ENCODE measurements at regions not wholly inside any gene's neighbourhood (a gene's known extent, or its start where the extent isn't known, plus 50 kb on each side); places are given as distances from the start of the nearest gene placed in this dataset.

GRCh38 chr2:150296770-150297546, 190.5 kb downstream of the RND3 start:
- TF ChIP-seq POLR2A (IDR thresholded peaks at IDR 0.05) (no peak), CTCF (IDR thresholded peaks at IDR 0.05) (no peak)
